ENCODE measurements at regions not wholly inside any gene's neighbourhood (a gene's known extent, or its start where the extent isn't known, plus 50 kb on each side); places are given as distances from the start of the nearest gene placed in this dataset.

GRCh38 chr7:18396953-18397352, 98.6 kb upstream of the HDAC9 start:
- TF ChIP-seq CTCF (IDR thresholded peaks at IDR 0.05; ENCODE audit: unreplicated experiment): no peak
- Mint-ChIP-seq H3K27me3 (ENCODE audit: insufficient read depth, unreplicated experiment) (no peaks in the 10 kb centered on the region), H3K4me1 (ENCODE audit: insufficient read depth, unreplicated experiment) (peaks cover 10% of the 10 kb centered on the region), H3K9me3 (ENCODE audit: unreplicated experiment) (no peaks in the 10 kb centered on the region), H3K27ac (ENCODE audit: low read depth, unreplicated experiment) (no peak overlapping the region), H3K36me3 (ENCODE audit: insufficient read depth, unreplicated experiment) (no peaks in the 10 kb centered on the region), H3K4me3 (ENCODE audit: unreplicated experiment) (no peak overlapping the region)
- CTCF ChIA-PET: interaction anchor here (1.7 kb wide), 1 partner anchor 10 kb away, joined by 6 read pairs; no protein-coding TSS in a partner anchor
- DNase-seq (ENCODE audit: unreplicated experiment): no peak
- intact Hi-C loops (cut with micrococcal nuclease): no loop called here
- POLR2A ChIA-PET: interaction anchor here (1.1 kb wide), 1 partner anchor 12 kb away, joined by 5 read pairs; no protein-coding TSS in a partner anchor
- BruUV-seq (replicated peaks): no TSS peak

- Mint-ChIP-seq H3K27ac (ENCODE audit: low read depth, unreplicated experiment) (no peak overlapping the region), H3K36me3 (ENCODE audit: insufficient read depth, unreplicated experiment) (no peaks in the 10 kb centered on the region), H3K4me1 (ENCODE audit: insufficient read depth, unreplicated experiment) (peaks cover 10% of the 10 kb centered on the region), H3K27me3 (ENCODE audit: insufficient read depth, unreplicated experiment) (no peaks in the 10 kb centered on the region), H3K4me3 (ENCODE audit: unreplicated experiment) (no peak overlapping the region), H3K9me3 (ENCODE audit: unreplicated experiment) (no peaks in the 10 kb centered on the region)
- ChIA-PET CTCF (interaction anchor here (1.2 kb wide), 1 partner anchor 43 kb away, joined by 3 read pairs; no protein-coding TSS in a partner anchor), POLR2A (interaction anchor here (1.3 to 2.1 kb wide), 2 partner anchors 11 to 21 kb away, joined by 3 to 10 read pairs; no protein-coding TSS in a partner anchor)
- no peak for TF ChIP-seq CTCF (IDR thresholded peaks at IDR 0.05; ENCODE audit: unreplicated experiment)
- DNase-seq (ENCODE audit: unreplicated experiment): no peak
- no TSS peak for BruUV-seq (replicated peaks)
- intact Hi-C loops (cut with micrococcal nuclease): no loop called here
These were observed 95.9 kb upstream of the HDAC9 start for GRCh38 chr7:18399436-18400235.

- Mint-ChIP-seq H3K27me3 (ENCODE audit: insufficient read depth, unreplicated experiment) (no peaks in the 10 kb centered on the region), H3K4me1 (ENCODE audit: insufficient read depth, unreplicated experiment) (peaks cover 10% of the 10 kb centered on the region), H3K36me3 (ENCODE audit: insufficient read depth, unreplicated experiment) (no peaks in the 10 kb centered on the region), H3K27ac (ENCODE audit: low read depth, unreplicated experiment) (no peak overlapping the region), H3K4me3 (ENCODE audit: unreplicated experiment) (no peak overlapping the region), H3K9me3 (ENCODE audit: unreplicated experiment) (no peaks in the 10 kb centered on the region)
- no peak for DNase-seq (ENCODE audit: unreplicated experiment)
- TF ChIP-seq CTCF (IDR thresholded peaks at IDR 0.05; ENCODE audit: unreplicated experiment): no peak
- ChIA-PET POLR2A (interaction anchor here (2.1 kb wide), 1 partner anchor 12 kb away, joined by 10 read pairs; no protein-coding TSS in a partner anchor), CTCF (interaction anchor here (0.6 to 1.6 kb wide), 2 partner anchors 48 to 57 kb away, joined by 3 to 9 read pairs; no protein-coding TSS in a partner anchor)
- intact Hi-C loops (cut with micrococcal nuclease): no loop called here
- BruUV-seq (replicated peaks): no TSS peak
These were observed 95.3 kb upstream of the HDAC9 start for GRCh38 chr7:18400275-18400674.

- ChIA-PET CTCF (interaction anchor here (0.6 to 1.6 kb wide), 2 partner anchors 48 to 56 kb away, joined by 3 to 9 read pairs; no protein-coding TSS in a partner anchor), POLR2A (interaction anchor here (1.1 kb wide), 1 partner anchor 151 kb away, joined by 3 read pairs; no protein-coding TSS in a partner anchor)
- no peak overlapping the region for H3K27ac Mint-ChIP-seq (ENCODE audit: low read depth, unreplicated experiment)
- intact Hi-C loops (cut with micrococcal nuclease): no loop called here
- no TSS peak for BruUV-seq (replicated peaks)
- no peaks in the 10 kb centered on the region for H3K27me3 Mint-ChIP-seq (ENCODE audit: insufficient read depth, unreplicated experiment)
- TF ChIP-seq CTCF (IDR thresholded peaks at IDR 0.05; ENCODE audit: unreplicated experiment): no peak
- no peak overlapping the region for H3K4me3 Mint-ChIP-seq (ENCODE audit: unreplicated experiment)
- H3K4me1 Mint-ChIP-seq (ENCODE audit: insufficient read depth, unreplicated experiment): peaks cover 10% of the 10 kb centered on the region
- no peaks in the 10 kb centered on the region for H3K9me3 Mint-ChIP-seq (ENCODE audit: unreplicated experiment)
- no peaks in the 10 kb centered on the region for H3K36me3 Mint-ChIP-seq (ENCODE audit: insufficient read depth, unreplicated experiment)
- DNase-seq (ENCODE audit: unreplicated experiment): no peak
These were observed 94.8 kb upstream of the HDAC9 start for GRCh38 chr7:18400726-18401125.
